ENCODE measurements at regions not wholly inside any gene's neighbourhood (a gene's known extent, or its start where the extent isn't known, plus 50 kb on each side); places are given as distances from the start of the nearest gene placed in this dataset.
A peak's percentile ranks its signal among the peaks of the same experiment; 100 is the strongest.

GRCh38 chr1:104853276-104853675 lies 1103.6 kb downstream of the AMY1C start:
- TF ChIP-seq, protein P1, sequence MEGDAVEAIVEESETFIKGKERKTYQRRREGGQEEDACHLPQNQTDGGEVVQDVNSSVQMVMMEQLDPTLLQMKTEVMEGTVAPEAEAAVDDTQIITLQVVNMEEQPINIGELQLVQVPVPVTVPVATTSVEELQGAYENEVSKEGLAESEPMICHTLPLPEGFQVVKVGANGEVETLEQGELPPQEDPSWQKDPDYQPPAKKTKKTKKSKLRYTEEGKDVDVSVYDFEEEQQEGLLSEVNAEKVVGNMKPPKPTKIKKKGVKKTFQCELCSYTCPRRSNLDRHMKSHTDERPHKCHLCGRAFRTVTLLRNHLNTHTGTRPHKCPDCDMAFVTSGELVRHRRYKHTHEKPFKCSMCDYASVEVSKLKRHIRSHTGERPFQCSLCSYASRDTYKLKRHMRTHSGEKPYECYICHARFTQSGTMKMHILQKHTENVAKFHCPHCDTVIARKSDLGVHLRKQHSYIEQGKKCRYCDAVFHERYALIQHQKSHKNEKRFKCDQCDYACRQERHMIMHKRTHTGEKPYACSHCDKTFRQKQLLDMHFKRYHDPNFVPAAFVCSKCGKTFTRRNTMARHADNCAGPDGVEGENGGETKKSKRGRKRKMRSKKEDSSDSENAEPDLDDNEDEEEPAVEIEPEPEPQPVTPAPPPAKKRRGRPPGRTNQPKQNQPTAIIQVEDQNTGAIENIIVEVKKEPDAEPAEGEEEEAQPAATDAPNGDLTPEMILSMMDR (IDR thresholded peaks at IDR 0.05; ENCODE audit: unreplicated experiment in 3 of 3): no peak
- peaks cover 5% of the 10 kb centered on the region for H3K4me1 Mint-ChIP-seq
- no peak overlapping the region for H3K27ac Mint-ChIP-seq
- H3K9me3 Mint-ChIP-seq: peaks cover 5% of the 10 kb centered on the region
- no peaks in the 10 kb centered on the region for H3K36me3 Mint-ChIP-seq (ENCODE audit: low read depth)
- H3K27me3 Mint-ChIP-seq (ENCODE audit: low read depth): no peaks in the 10 kb centered on the region
- no peak overlapping the region for H3K4me3 Mint-ChIP-seq

DNA sequence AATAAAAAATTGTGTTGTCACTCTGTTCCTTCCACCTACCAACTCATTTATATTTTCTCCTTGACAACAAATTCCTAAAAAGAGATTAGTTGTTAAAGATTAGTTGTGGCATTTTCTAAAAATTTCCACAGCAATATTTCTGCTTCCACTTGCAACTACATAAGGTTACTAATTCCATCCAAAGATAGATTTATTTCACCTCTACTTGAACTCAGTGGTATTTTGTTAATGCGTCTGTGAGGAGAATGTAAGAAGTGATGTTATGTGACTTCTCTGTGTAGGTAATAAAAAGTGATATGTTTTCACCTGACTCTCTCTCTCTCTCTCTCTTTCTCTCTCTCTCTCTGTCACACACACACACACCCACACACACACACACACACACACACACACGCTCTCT lies 1104.8 kb downstream of the AMY1C start:
- Mint-ChIP-seq H3K27me3 (ENCODE audit: low read depth) (no peaks in the 10 kb centered on the region), H3K9me3 (peaks cover 5% of the 10 kb centered on the region), H3K4me1 (peaks cover 5% of the 10 kb centered on the region), H3K27ac (no peak overlapping the region), H3K36me3 (ENCODE audit: low read depth) (no peaks in the 10 kb centered on the region), H3K4me3 (no peak overlapping the region)
- TF ChIP-seq, protein P1 (IDR thresholded peaks at IDR 0.05; ENCODE audit: unreplicated experiment in 3 of 3): no peak

DNA sequence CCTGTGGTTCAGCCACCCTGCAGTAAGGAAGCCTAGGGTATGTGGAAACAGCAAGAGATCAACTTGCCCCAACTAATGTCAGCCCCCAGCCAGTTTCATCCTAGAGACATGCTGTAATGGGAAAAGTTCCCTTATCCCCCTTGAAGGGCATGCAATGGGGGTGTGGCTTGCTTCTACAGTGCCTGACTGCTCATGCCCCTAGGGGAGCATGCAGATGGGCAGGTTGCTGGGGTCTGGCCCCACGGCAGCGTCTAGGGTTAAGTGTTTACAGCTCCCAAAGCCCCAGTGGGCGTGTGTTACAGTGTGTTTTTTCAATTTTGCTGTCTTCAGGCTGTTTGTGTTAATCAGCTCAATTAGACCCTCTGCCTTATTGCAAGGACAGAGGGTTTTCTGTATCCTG lies 1105.9 kb downstream of the AMY1C start:
- peaks cover 5% of the 10 kb centered on the region for H3K9me3 Mint-ChIP-seq

DNA sequence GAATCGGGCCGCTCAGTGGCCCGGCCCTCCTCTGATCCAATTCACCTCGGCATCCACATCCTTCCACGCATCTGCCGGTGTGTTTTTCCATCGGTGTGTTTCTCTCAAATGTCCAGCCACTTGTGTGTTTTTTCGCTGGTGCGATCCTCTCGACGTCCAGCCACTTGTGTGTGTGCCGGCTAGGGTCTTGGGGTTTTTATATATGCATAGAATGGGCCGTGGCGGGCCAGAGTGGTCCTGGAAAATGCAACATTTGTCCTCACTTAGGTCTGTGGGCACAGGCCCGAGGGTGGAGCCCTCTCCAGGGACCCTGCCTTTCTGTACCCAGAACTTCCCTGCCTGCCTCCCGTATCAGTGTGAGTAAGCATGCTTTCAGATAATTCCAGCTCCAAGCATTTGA lies 1106.4 kb downstream of the AMY1C start:
- no peaks in the 10 kb centered on the region for H3K27me3 Mint-ChIP-seq (ENCODE audit: low read depth)
- H3K36me3 Mint-ChIP-seq (ENCODE audit: low read depth): no peaks in the 10 kb centered on the region
- TF ChIP-seq, protein P1 (IDR thresholded peaks at IDR 0.05; ENCODE audit: unreplicated experiment in 3 of 3): no peak
- peaks cover 5% of the 10 kb centered on the region for H3K4me1 Mint-ChIP-seq
- no peak overlapping the region for H3K27ac Mint-ChIP-seq
- no peak overlapping the region for H3K4me3 Mint-ChIP-seq
- H3K9me3 Mint-ChIP-seq: peaks cover 5% of the 10 kb centered on the region

More for the DNA sequence above, 1105.9 kb downstream of the AMY1C start:
- Mint-ChIP-seq H3K4me1 (peaks cover 5% of the 10 kb centered on the region), H3K36me3 (ENCODE audit: low read depth) (no peaks in the 10 kb centered on the region), H3K27me3 (ENCODE audit: low read depth) (no peaks in the 10 kb centered on the region), H3K27ac (no peak overlapping the region), H3K4me3 (no peak overlapping the region)
- TF ChIP-seq, protein P1 (IDR thresholded peaks at IDR 0.05; ENCODE audit: unreplicated experiment in 3 of 3): no peak

DNA sequence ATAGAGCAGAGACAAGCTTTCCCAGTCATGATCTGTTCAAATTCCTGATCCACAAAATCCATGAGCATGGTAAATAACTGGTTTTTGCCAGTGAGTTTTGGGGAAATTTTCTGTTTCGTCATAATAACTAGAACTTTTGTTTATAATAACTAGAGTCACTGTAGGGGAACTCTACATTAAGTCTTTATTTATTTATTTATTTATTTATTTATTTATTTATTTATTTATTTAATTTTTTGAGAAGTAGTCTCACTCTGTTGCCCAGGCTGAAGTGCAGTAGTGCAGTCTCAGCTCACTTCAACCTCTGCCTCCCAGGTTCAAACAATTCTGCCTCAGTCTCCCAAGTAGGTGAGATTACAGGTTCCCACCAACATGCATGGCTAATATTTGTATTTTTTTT lies 1106.8 kb downstream of the AMY1C start:
- no peak overlapping the region for H3K4me3 Mint-ChIP-seq
- TF ChIP-seq, protein P1 (IDR thresholded peaks at IDR 0.05; ENCODE audit: unreplicated experiment in 3 of 3): no peak
- H3K27ac Mint-ChIP-seq: no peak overlapping the region
- H3K9me3 Mint-ChIP-seq: peaks cover 5% of the 10 kb centered on the region
- H3K36me3 Mint-ChIP-seq (ENCODE audit: low read depth): no peaks in the 10 kb centered on the region
- H3K4me1 Mint-ChIP-seq: peaks cover 5% of the 10 kb centered on the region
- H3K27me3 Mint-ChIP-seq (ENCODE audit: low read depth): no peaks in the 10 kb centered on the region

DNA sequence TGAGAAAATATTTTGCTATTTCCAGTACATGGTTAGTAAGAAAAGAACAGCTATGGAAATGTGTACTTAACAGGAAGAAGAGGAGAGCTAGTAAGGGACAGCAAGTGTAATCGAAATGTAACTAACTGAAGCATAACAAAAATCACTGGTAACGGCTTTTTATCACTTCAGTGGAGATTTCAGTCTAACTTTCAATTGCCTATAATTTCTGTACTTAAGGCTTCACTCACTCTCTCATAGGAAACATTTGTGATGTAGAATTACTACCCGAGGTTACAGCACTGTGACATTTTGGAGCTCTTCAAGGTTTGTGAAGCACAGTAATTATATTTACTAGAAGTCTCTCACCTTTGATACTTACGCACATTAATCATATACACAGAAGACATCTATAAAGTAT lies 1119.1 kb downstream of the AMY1C start:
- H3K36me3 Mint-ChIP-seq (ENCODE audit: low read depth): no peaks in the 10 kb centered on the region
- H3K4me1 Mint-ChIP-seq: peaks cover 6% of the 10 kb centered on the region
- no peak overlapping the region for H3K4me3 Mint-ChIP-seq
- TF ChIP-seq, protein P1 (IDR thresholded peaks at IDR 0.05; ENCODE audit: unreplicated experiment in 3 of 3): no peak
- H3K27me3 Mint-ChIP-seq (ENCODE audit: low read depth): no peaks in the 10 kb centered on the region
- H3K9me3 Mint-ChIP-seq: no peaks in the 10 kb centered on the region
- H3K27ac Mint-ChIP-seq: peak overlapping the region in 1 of 3 experiments; percentile 48
